ENCODE measurements at regions not wholly inside any gene's neighbourhood (a gene's known extent, or its start where the extent isn't known, plus 50 kb on each side); places are given as distances from the start of the nearest gene placed in this dataset.

DNA sequence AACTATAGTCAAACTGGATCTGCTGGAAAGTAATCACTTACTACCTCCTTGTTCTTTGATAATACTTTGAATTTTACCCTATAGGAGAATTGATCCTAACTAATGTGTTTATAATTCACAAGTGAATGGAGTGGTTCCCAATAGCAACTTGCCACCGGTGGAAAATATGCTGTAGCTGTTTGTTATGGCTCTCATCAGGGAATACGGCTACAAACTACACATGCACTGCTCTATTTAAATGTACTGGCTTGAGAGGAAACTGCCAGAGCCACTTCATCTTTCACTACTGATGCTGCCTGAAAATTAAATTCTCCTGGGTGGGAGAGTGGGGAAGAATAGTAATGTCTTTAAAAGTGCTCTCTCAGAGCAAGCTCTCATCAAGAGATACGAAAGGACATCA, 448.5 kb upstream of the GRAMD2B start:
- DNase-seq (ENCODE audit: low read depth, low spot score) = no peak
- peak overlapping the region; percentile 85 for H3K27ac Mint-ChIP-seq (ENCODE audit: unreplicated experiment)
- no peaks in the 10 kb centered on the region for H3K9me3 Mint-ChIP-seq
- peaks cover 30% of the 10 kb centered on the region for H3K4me1 Mint-ChIP-seq
- no peaks in the 10 kb centered on the region for H3K36me3 Mint-ChIP-seq (ENCODE audit: low read depth)
- TF ChIP-seq, protein P1, sequence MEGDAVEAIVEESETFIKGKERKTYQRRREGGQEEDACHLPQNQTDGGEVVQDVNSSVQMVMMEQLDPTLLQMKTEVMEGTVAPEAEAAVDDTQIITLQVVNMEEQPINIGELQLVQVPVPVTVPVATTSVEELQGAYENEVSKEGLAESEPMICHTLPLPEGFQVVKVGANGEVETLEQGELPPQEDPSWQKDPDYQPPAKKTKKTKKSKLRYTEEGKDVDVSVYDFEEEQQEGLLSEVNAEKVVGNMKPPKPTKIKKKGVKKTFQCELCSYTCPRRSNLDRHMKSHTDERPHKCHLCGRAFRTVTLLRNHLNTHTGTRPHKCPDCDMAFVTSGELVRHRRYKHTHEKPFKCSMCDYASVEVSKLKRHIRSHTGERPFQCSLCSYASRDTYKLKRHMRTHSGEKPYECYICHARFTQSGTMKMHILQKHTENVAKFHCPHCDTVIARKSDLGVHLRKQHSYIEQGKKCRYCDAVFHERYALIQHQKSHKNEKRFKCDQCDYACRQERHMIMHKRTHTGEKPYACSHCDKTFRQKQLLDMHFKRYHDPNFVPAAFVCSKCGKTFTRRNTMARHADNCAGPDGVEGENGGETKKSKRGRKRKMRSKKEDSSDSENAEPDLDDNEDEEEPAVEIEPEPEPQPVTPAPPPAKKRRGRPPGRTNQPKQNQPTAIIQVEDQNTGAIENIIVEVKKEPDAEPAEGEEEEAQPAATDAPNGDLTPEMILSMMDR (conservative IDR thresholded peaks at IDR 0.05) = no peak
- H3K27me3 Mint-ChIP-seq (ENCODE audit: low read depth) = no peaks in the 10 kb centered on the region
- peak overlapping the region; percentile 65 for H3K4me3 Mint-ChIP-seq

- Mint-ChIP-seq H3K27me3 (ENCODE audit: low read depth) (no peaks in the 10 kb centered on the region), H3K27ac (ENCODE audit: unreplicated experiment) (no peak overlapping the region), H3K4me1 (peaks cover 19% of the 10 kb centered on the region), H3K36me3 (ENCODE audit: low read depth) (no peaks in the 10 kb centered on the region), H3K4me3 (no peak overlapping the region), H3K9me3 (no peaks in the 10 kb centered on the region)
- TF ChIP-seq, protein P1 (conservative IDR thresholded peaks at IDR 0.05) = no peak
- DNase-seq (ENCODE audit: low read depth, low spot score) = no peak
These were observed 446.7 kb upstream of the GRAMD2B start for GRCh38 chr5:125976421-125977000.

GRCh38 chr5:125978015-125978414, 445.2 kb upstream of the GRAMD2B start:
- Mint-ChIP-seq H3K9me3 (no peaks in the 10 kb centered on the region), H3K4me1 (peaks cover 15% of the 10 kb centered on the region), H3K27ac (ENCODE audit: unreplicated experiment) (no peak overlapping the region), H3K36me3 (ENCODE audit: low read depth) (no peaks in the 10 kb centered on the region), H3K27me3 (ENCODE audit: low read depth) (no peaks in the 10 kb centered on the region), H3K4me3 (no peak overlapping the region)
- no peak for DNase-seq (ENCODE audit: low read depth, low spot score)
- TF ChIP-seq, protein P1 (conservative IDR thresholded peaks at IDR 0.05) = no peak

- TF ChIP-seq, protein P1 (conservative IDR thresholded peaks at IDR 0.05) = no peak
These were observed 443.6 kb upstream of the GRAMD2B start for GRCh38 chr5:125979636-125980035.

DNA sequence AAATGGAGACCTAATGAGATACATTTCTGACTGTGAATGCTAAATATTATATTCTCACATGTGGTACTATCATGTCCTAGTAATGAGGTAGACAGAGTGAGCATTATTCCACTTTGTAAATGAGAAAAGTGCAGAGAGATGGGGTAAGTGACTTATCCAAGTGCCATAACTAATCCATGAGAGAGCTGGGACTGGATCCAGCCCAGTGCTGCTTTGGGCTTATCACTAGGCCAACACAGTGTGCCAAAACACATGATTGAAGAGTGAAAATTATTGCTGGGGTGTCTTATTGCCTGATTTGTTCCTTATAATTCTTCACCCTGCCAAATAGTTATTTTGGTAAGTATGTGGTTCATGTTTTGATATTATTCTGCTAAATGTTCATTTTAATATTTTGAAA, 442.2 kb upstream of the GRAMD2B start:
- no peak overlapping the region for H3K4me3 Mint-ChIP-seq
- TF ChIP-seq, protein P1 (conservative IDR thresholded peaks at IDR 0.05) = no peak
- H3K9me3 Mint-ChIP-seq = peaks cover 12% of the 10 kb centered on the region
- H3K36me3 Mint-ChIP-seq (ENCODE audit: low read depth) = peaks cover 13% of the 10 kb centered on the region
- H3K27me3 Mint-ChIP-seq (ENCODE audit: low read depth) = no peaks in the 10 kb centered on the region
- no peak for DNase-seq (ENCODE audit: low read depth, low spot score)
- H3K27ac Mint-ChIP-seq (ENCODE audit: unreplicated experiment) = no peak overlapping the region
- H3K4me1 Mint-ChIP-seq = no peaks in the 10 kb centered on the region

More at GRCh38 chr5:125979636-125980035, 443.6 kb upstream of the GRAMD2B start:
- H3K4me3 Mint-ChIP-seq = no peak overlapping the region
- peaks cover 6% of the 10 kb centered on the region for H3K9me3 Mint-ChIP-seq
- peaks cover 2% of the 10 kb centered on the region for H3K36me3 Mint-ChIP-seq (ENCODE audit: low read depth)
- no peaks in the 10 kb centered on the region for H3K27me3 Mint-ChIP-seq (ENCODE audit: low read depth)
- H3K4me1 Mint-ChIP-seq = peaks cover 10% of the 10 kb centered on the region
- no peak overlapping the region for H3K27ac Mint-ChIP-seq (ENCODE audit: unreplicated experiment)
- no peak for DNase-seq (ENCODE audit: low read depth, low spot score)

Data from neural crest cell (in vitro differentiated cells).